Hematopoietic multipotent progenitor cell treated with erythropoietin and hydrocortisone succinate and interleukin-3 and kit ligand, for 15 days (in vitro differentiated cells): ENCODE measurements at regions not wholly inside any gene's neighbourhood (a gene's known extent, or its start where the extent isn't known, plus 50 kb on each side); places are given as distances from the start of the nearest gene placed in this dataset.
"Not testable (repeated sequence)": the region's sequence is repeated elsewhere in the genome, so short reads cannot be mapped to it uniquely, and the experiment has no call there.

Experiments
- DNase-seq: peaks from one replicate; pipeline ENCODE4 v3.0.0-alpha.2; 2015; ENCODE audit warnings: low spot score

GRCh38 chr2:208685929-208686328 lies 279.3 kb downstream of the PTH2R start:
- not testable (repeated sequence) for DNase-seq

- DNase-seq = no peak
Measured at GRCh38 chr2:208686665-208687064, 280.1 kb downstream of the PTH2R start.

GRCh38 chr2:208687720-208688119 lies 281.1 kb downstream of the PTH2R start:
- DNase-seq = not testable (repeated sequence)

GRCh38 chr2:208698114-208698513 lies 291.5 kb downstream of the PTH2R start:
- DNase-seq = no peak

GRCh38 chr2:208708486-208708885 lies 301.9 kb downstream of the PTH2R start:
- DNase-seq = no peak

- no peak for DNase-seq
Measured at GRCh38 chr2:208711598-208711997, 305.0 kb downstream of the PTH2R start.

GRCh38 chr2:208713066-208713745 lies 306.6 kb downstream of the PTH2R start:
- no peak for DNase-seq

- no peak for DNase-seq
Measured at GRCh38 chr2:208718828-208719227, 312.2 kb downstream of the PTH2R start.

- DNase-seq = no peak
Measured at GRCh38 chr2:208722731-208723130, 316.1 kb downstream of the PTH2R start.

- no peak for DNase-seq
Measured at GRCh38 chr2:208725280-208725679, 318.7 kb downstream of the PTH2R start.

GRCh38 chr2:208726242-208726641 lies 319.6 kb downstream of the PTH2R start:
- DNase-seq = no peak

- DNase-seq = not testable (repeated sequence)
Measured at GRCh38 chr2:208751663-208752415, 345.2 kb downstream of the PTH2R start.

GRCh38 chr2:208757364-208757763 lies 350.8 kb downstream of the PTH2R start:
- DNase-seq = no peak

- not testable (repeated sequence) for DNase-seq
Measured at GRCh38 chr2:208773074-208773473, 366.5 kb downstream of the PTH2R start.

GRCh38 chr2:208781166-208781565 lies 374.6 kb downstream of the PTH2R start:
- DNase-seq = no peak

GRCh38 chr2:208782097-208782496 lies 375.5 kb downstream of the PTH2R start:
- no peak for DNase-seq

GRCh38 chr2:208783184-208783583 lies 376.6 kb downstream of the PTH2R start:
- DNase-seq = no peak

- DNase-seq = not testable (repeated sequence)
Measured at GRCh38 chr2:208784774-208785173, 378.2 kb downstream of the PTH2R start.

GRCh38 chr2:208791257-208791656 lies 384.7 kb downstream of the PTH2R start:
- DNase-seq = no peak

GRCh38 chr2:208792766-208793165 lies 386.2 kb downstream of the PTH2R start:
- DNase-seq = no peak

GRCh38 chr2:208793434-208793833 lies 386.8 kb downstream of the PTH2R start:
- no peak for DNase-seq

- no peak for DNase-seq
Measured at GRCh38 chr2:208794288-208794975, 387.8 kb downstream of the PTH2R start.

- DNase-seq = no peak
Measured at GRCh38 chr2:208798698-208799097, 392.1 kb downstream of the PTH2R start.
